ENCODE measurements at regions not wholly inside any gene's neighbourhood (a gene's known extent, or its start where the extent isn't known, plus 50 kb on each side); places are given as distances from the start of the nearest gene placed in this dataset.

DNA sequence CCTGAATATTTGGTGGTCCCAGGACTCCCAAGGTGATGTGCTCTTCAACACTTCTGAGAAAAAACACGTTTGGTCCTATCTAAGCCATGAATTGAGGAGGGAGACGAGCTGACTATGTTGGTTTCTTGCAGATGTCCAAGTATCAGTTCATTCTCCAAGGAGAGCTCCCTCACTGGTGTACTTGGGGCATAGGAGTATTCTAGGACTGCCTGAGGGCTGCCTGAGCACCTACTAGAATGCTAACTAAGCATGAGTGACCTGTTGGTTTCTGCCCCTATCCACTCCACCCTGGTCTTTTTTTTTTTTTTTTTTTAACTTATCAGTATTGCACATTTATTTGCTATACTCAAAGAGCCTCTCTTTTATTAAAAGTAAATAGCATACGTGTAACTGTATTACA lies 200.5 kb upstream of the FANCL start:
- Histone ChIP-seq H3K27me3 (no peaks in the 10 kb centered on the region), H3K27ac (no peak overlapping the region), H3K4me1 (no peaks in the 10 kb centered on the region), H3K9me3 (no peaks in the 10 kb centered on the region), H3K4me3 (no peak overlapping the region), H3K36me3 (replicated peaks in 1 of 2; ENCODE audit: insufficient read depth in 1 of 2, low read depth in 2 of 2) (no peaks in the 10 kb centered on the region)
- intact Hi-C loops (cut with DNase I): no loop called here
- WGBS, 2 donors: 54 to 65% methylated on average over 3 of the region's 3 CpGs
- TF ChIP-seq, protein P1, sequence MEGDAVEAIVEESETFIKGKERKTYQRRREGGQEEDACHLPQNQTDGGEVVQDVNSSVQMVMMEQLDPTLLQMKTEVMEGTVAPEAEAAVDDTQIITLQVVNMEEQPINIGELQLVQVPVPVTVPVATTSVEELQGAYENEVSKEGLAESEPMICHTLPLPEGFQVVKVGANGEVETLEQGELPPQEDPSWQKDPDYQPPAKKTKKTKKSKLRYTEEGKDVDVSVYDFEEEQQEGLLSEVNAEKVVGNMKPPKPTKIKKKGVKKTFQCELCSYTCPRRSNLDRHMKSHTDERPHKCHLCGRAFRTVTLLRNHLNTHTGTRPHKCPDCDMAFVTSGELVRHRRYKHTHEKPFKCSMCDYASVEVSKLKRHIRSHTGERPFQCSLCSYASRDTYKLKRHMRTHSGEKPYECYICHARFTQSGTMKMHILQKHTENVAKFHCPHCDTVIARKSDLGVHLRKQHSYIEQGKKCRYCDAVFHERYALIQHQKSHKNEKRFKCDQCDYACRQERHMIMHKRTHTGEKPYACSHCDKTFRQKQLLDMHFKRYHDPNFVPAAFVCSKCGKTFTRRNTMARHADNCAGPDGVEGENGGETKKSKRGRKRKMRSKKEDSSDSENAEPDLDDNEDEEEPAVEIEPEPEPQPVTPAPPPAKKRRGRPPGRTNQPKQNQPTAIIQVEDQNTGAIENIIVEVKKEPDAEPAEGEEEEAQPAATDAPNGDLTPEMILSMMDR (IDR thresholded peaks at IDR 0.05): no peak
- no peak for TF ChIP-seq POLR2A (IDR thresholded peaks at IDR 0.05)
- DNase-seq (no peak), ATAC-seq (no peak)

DNA sequence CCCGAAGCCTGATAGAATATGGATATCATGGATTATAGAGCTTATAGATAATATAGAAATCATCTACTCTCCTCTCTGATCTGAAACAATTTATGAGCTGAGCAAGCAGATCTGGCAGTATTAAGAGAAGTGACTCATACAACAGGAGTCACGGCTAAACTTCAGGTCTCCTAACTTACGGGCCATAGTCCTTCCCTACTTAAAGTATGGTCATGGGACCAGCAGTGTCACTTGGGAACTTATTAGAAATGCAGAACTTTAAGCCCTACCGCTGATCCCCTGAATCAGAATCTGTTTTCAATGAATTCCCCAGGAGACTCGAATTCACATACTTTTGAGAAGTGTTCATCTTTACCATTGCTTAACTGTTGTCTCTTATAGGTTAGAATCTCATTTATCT lies 195.7 kb upstream of the FANCL start:
- no peaks in the 10 kb centered on the region for H3K9me3 ChIP-seq
- H3K27me3 ChIP-seq: no peaks in the 10 kb centered on the region
- TF ChIP-seq, protein P1 (IDR thresholded peaks at IDR 0.05): no peak
- DNase-seq (no peak), ATAC-seq (no peak)
- no peaks in the 10 kb centered on the region for H3K36me3 ChIP-seq (replicated peaks in 1 of 2; ENCODE audit: insufficient read depth in 1 of 2, low read depth in 2 of 2)
- no peak overlapping the region for H3K4me3 ChIP-seq
- H3K27ac ChIP-seq: no peak overlapping the region
- intact Hi-C loops (cut with DNase I): no loop called here
- H3K4me1 ChIP-seq: no peaks in the 10 kb centered on the region
- 71 to 84% methylated on average over 5 of the region's 5 CpGs for WGBS, 2 donors

DNA sequence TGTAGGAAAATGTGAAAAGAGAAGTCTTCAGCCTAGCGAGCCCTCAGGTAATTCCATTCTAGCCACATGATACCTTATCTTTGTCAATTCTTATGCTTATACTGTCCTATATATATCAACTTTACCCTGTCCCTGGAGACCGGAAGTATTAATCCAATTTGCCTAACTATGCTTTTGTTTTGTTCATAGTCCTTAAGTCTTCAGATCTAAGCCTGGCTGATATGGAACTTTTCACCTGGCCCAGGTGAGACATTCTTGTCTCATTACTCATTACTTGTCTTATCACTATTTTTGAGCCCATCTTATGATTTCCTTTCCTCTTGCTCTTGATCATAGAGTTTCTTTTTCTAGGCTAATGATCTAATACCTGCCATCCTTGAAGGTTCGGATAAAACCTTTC lies 194.1 kb upstream of the FANCL start:
- Histone ChIP-seq H3K36me3 (replicated peaks in 1 of 2; ENCODE audit: insufficient read depth in 1 of 2, low read depth in 2 of 2) (no peaks in the 10 kb centered on the region), H3K9me3 (no peaks in the 10 kb centered on the region), H3K27ac (no peak overlapping the region), H3K4me3 (no peak overlapping the region), H3K27me3 (no peaks in the 10 kb centered on the region), H3K4me1 (no peaks in the 10 kb centered on the region)
- TF ChIP-seq, protein P1 (IDR thresholded peaks at IDR 0.05): no peak
- TF ChIP-seq POLR2A (IDR thresholded peaks at IDR 0.05): no peak
- ATAC-seq: no peak
- intact Hi-C loops (cut with DNase I): no loop called here
- 67 to 86% methylated on average over 3 of the region's 3 CpGs for WGBS, 2 donors
- no peak for DNase-seq

DNA sequence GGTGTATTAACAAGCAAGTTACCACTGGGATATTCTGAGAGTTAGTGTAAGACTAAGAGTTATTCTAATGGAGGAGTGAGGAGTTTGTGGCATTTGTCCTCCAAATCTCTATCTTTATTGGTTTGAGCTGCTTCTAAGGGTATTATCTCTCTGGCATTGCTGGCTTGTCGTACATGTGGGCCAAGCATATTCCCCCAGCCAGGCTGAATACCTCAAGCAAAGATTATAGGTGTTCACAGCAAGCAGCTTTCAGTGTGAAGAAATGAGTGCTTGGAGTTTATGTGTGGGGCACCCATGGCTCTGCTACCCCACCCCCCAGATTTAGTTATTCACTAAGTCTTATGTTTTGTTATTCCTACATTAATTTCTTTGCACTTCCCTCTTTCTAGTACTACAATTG lies 193.6 kb upstream of the FANCL start:
- WGBS, 2 donors: 56 to 68% methylated on average over 1 of the region's 1 CpG
- TF ChIP-seq POLR2A (IDR thresholded peaks at IDR 0.05): no peak
- TF ChIP-seq, protein P1 (IDR thresholded peaks at IDR 0.05): no peak
- no peaks in the 10 kb centered on the region for H3K4me1 ChIP-seq
- no peaks in the 10 kb centered on the region for H3K27me3 ChIP-seq
- no peak overlapping the region for H3K27ac ChIP-seq
- no peaks in the 10 kb centered on the region for H3K9me3 ChIP-seq
- no peak for ATAC-seq
- DNase-seq: no peak
- no peaks in the 10 kb centered on the region for H3K36me3 ChIP-seq (replicated peaks in 1 of 2; ENCODE audit: insufficient read depth in 1 of 2, low read depth in 2 of 2)
- intact Hi-C loops (cut with DNase I): no loop called here
- H3K4me3 ChIP-seq: no peak overlapping the region

DNA sequence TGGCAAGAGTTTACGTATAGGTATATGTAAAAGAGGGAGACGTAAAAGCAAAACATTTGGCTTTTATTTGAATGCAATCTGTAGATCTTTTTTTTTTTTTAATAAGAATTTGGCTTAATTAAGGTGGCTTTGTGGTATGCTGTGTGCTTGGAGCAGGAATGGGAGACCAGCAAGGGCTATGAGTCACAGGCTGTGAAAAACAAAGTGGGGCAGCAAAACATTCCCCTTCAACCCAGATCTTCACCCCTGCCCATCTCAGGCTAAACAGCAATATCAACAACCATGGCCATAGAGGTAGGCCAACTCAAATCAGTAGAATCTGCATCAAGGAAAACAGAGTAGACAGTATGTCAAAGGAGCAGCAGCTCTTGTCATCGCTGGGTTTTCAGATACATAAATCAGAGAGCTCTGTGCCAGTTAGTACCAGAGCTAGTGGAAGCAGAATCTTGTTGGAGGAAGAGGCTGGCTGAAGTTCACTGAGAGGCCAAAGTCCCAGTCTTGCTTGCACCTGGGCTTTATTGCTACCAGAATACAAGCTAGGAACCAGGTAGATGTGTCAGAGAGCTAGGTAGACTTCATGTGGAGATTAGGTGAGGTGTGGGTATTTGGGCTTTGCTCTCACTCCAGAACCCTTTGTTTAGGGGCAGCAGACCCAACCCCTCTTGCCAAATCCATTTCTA lies 191.5 kb upstream of the FANCL start:
- Histone ChIP-seq H3K4me3 (no peak overlapping the region), H3K9me3 (no peaks in the 10 kb centered on the region), H3K36me3 (replicated peaks in 1 of 2; ENCODE audit: insufficient read depth in 1 of 2, low read depth in 2 of 2) (no peaks in the 10 kb centered on the region), H3K27me3 (no peaks in the 10 kb centered on the region), H3K27ac (no peak overlapping the region), H3K4me1 (peaks cover 4% of the 10 kb centered on the region)
- 86 to 89% methylated on average over 3 of the region's 3 CpGs for WGBS, 2 donors
- intact Hi-C loops (cut with DNase I): no loop called here
- TF ChIP-seq, protein P1 (IDR thresholded peaks at IDR 0.05): no peak
- TF ChIP-seq POLR2A (IDR thresholded peaks at IDR 0.05): no peak
- DNase-seq: no peak
- no peak for ATAC-seq
